HUES64 (cell line): ENCODE measurements at regions not wholly inside any gene's neighbourhood (a gene's known extent, or its start where the extent isn't known, plus 50 kb on each side); places are given as distances from the start of the nearest gene placed in this dataset.

Experiments
- H3K27ac ChIP-seq: 2 replicates; pipeline ENCODE4 v1.7.0; 2013; ENCODE audit warnings: low read depth, low read length, inconsistent platforms
- H3K27me3 ChIP-seq: 2 replicates; pipeline ENCODE4 v1.6.1; 2013; ENCODE audit warnings: mild to moderate bottlenecking, low read length; ENCODE audit not compliant: insufficient read depth
- H3K36me3 ChIP-seq: 2 replicates; pipeline ENCODE4 v1.6.1; 2013; ENCODE audit warnings: mild to moderate bottlenecking, low read length; ENCODE audit not compliant: insufficient read depth
- H3K4me1 ChIP-seq: 2 replicates; pipeline ENCODE4 v1.6.1; 2013; ENCODE audit warnings: mild to moderate bottlenecking, low read length, moderate library complexity; ENCODE audit not compliant: insufficient read depth
- H3K4me3 ChIP-seq: 2 replicates; pipeline ENCODE4 v1.5.1; 2013; ENCODE audit warnings: mild to moderate bottlenecking, low read length, moderate library complexity
- H3K9ac ChIP-seq: 2 replicates; pipeline ENCODE4 v1.6.1; 2013; ENCODE audit warnings: mild to moderate bottlenecking, low read depth, low read length
- H3K9me3 ChIP-seq: 2 replicates; pipeline ENCODE4 v1.6.1; 2013; ENCODE audit warnings: low read depth, low read length; ENCODE audit not compliant: insufficient read depth
- WGBS: fragments of 150-250, 120-280 bp; methylation state at CpG from one replicate; pipeline ENCODE4 v1.1.7; 2013; ENCODE audit warnings: missing lambda C conversion rate; 5-methylcytosine and 5-hydroxymethylcytosine counted together

GRCh38 chr3:145190761-145191160 is 970.2 kb downstream of the PLOD2 start:
- Histone ChIP-seq H3K27me3 (no peaks in the 10 kb centered on the region), H3K36me3 (no peaks in the 10 kb centered on the region), H3K27ac (no peak overlapping the region), H3K4me1 (peaks cover 4% of the 10 kb centered on the region; the same call in 1 of the 2 replicates), H3K9ac (no peak overlapping the region), H3K9me3 (no peaks in the 10 kb centered on the region), H3K4me3 (no peak overlapping the region)
- 100% methylated on average over 1 of the region's 1 CpG for WGBS

GRCh38 chr3:145191543-145191942 is 969.4 kb downstream of the PLOD2 start:
- Histone ChIP-seq H3K4me1 (peaks cover 4% of the 10 kb centered on the region; the same call in 1 of the 2 replicates), H3K27ac (no peak overlapping the region), H3K9me3 (no peaks in the 10 kb centered on the region), H3K27me3 (no peaks in the 10 kb centered on the region), H3K4me3 (no peak overlapping the region), H3K36me3 (no peaks in the 10 kb centered on the region), H3K9ac (no peak overlapping the region)
- 95% methylated on average over 1 of the region's 1 CpG for WGBS

GRCh38 chr3:145197051-145197820 is 963.7 kb downstream of the PLOD2 start:
- no peaks in the 10 kb centered on the region for H3K4me1 ChIP-seq
- 89% methylated on average over 1 of the region's 1 CpG for WGBS
- H3K4me3 ChIP-seq, result no peak overlapping the region
- no peak overlapping the region for H3K9ac ChIP-seq
- no peaks in the 10 kb centered on the region for H3K27me3 ChIP-seq
- no peak overlapping the region for H3K27ac ChIP-seq
- H3K9me3 ChIP-seq, result peaks cover 10% of the 10 kb centered on the region
- no peaks in the 10 kb centered on the region for H3K36me3 ChIP-seq

GRCh38 chr3:145197821-145198220 is 963.2 kb downstream of the PLOD2 start:
- 100% methylated on average over 1 of the region's 1 CpG for WGBS
- no peaks in the 10 kb centered on the region for H3K36me3 ChIP-seq

GRCh38 chr3:145209561-145209960 is 951.4 kb downstream of the PLOD2 start:
- H3K36me3 ChIP-seq, result no peaks in the 10 kb centered on the region
- WGBS, result 70% methylated on average over 4 of the region's 5 CpGs

More at GRCh38 chr3:145197821-145198220, 963.2 kb downstream of the PLOD2 start:
- Histone ChIP-seq H3K4me1 (no peaks in the 10 kb centered on the region), H3K27ac (no peak overlapping the region), H3K9me3 (peaks cover 10% of the 10 kb centered on the region), H3K4me3 (no peak overlapping the region), H3K9ac (no peak overlapping the region), H3K27me3 (no peaks in the 10 kb centered on the region)

GRCh38 chr3:145219355-145220235 is 941.4 kb downstream of the PLOD2 start:
- H3K4me1 ChIP-seq, result no peaks in the 10 kb centered on the region
- H3K9me3 ChIP-seq, result no peaks in the 10 kb centered on the region
- H3K27ac ChIP-seq, result no peak overlapping the region
- no peak overlapping the region for H3K9ac ChIP-seq
- no peaks in the 10 kb centered on the region for H3K36me3 ChIP-seq
- 93% methylated on average over 3 of the region's 5 CpGs for WGBS
- H3K27me3 ChIP-seq, result no peaks in the 10 kb centered on the region
- H3K4me3 ChIP-seq, result no peak overlapping the region

More at GRCh38 chr3:145209561-145209960, 951.4 kb downstream of the PLOD2 start:
- Histone ChIP-seq H3K9ac (no peak overlapping the region), H3K27ac (no peak overlapping the region), H3K27me3 (no peaks in the 10 kb centered on the region), H3K4me3 (no peak overlapping the region), H3K9me3 (no peaks in the 10 kb centered on the region), H3K4me1 (no peaks in the 10 kb centered on the region)

- no peak overlapping the region for H3K9ac ChIP-seq
- H3K27ac ChIP-seq, result no peak overlapping the region
- H3K36me3 ChIP-seq, result no peaks in the 10 kb centered on the region
- no peaks in the 10 kb centered on the region for H3K4me1 ChIP-seq
- no peaks in the 10 kb centered on the region for H3K9me3 ChIP-seq
- WGBS, result no CpG with 5 or more reads among the region's 1 CpG
- H3K4me3 ChIP-seq, result no peak overlapping the region
- no peaks in the 10 kb centered on the region for H3K27me3 ChIP-seq
These were observed 936.1 kb downstream of the PLOD2 start for GRCh38 chr3:145224886-145225285.

GRCh38 chr3:145243875-145244274 is 917.1 kb downstream of the PLOD2 start:
- Histone ChIP-seq H3K27ac (no peak overlapping the region), H3K9ac (no peak overlapping the region), H3K4me3 (no peak overlapping the region), H3K4me1 (no peaks in the 10 kb centered on the region), H3K36me3 (no peaks in the 10 kb centered on the region), H3K27me3 (no peaks in the 10 kb centered on the region), H3K9me3 (peaks cover 23% of the 10 kb centered on the region)

GRCh38 chr3:145244327-145244726 is 916.7 kb downstream of the PLOD2 start:
- no peaks in the 10 kb centered on the region for H3K27me3 ChIP-seq
- no peak overlapping the region for H3K27ac ChIP-seq
- H3K4me3 ChIP-seq, result no peak overlapping the region
- WGBS, result 90% methylated on average over 1 of the region's 1 CpG
- H3K9ac ChIP-seq, result no peak overlapping the region
- H3K9me3 ChIP-seq, result peaks cover 26% of the 10 kb centered on the region
- no peaks in the 10 kb centered on the region for H3K4me1 ChIP-seq
- no peaks in the 10 kb centered on the region for H3K36me3 ChIP-seq

- no peaks in the 10 kb centered on the region for H3K27me3 ChIP-seq
- H3K4me3 ChIP-seq, result no peak overlapping the region
- H3K9ac ChIP-seq, result no peak overlapping the region
- no CpG with 5 or more reads among the region's 1 CpG for WGBS
- no peak overlapping the region for H3K27ac ChIP-seq
- H3K9me3 ChIP-seq, result peaks cover 26% of the 10 kb centered on the region
- H3K4me1 ChIP-seq, result no peaks in the 10 kb centered on the region
- no peaks in the 10 kb centered on the region for H3K36me3 ChIP-seq
These were observed 914.7 kb downstream of the PLOD2 start for GRCh38 chr3:145246291-145246690.

GRCh38 chr3:145248928-145249327 is 912.1 kb downstream of the PLOD2 start:
- Histone ChIP-seq H3K27me3 (no peaks in the 10 kb centered on the region), H3K36me3 (no peaks in the 10 kb centered on the region), H3K4me1 (no peaks in the 10 kb centered on the region), H3K27ac (no peak overlapping the region), H3K4me3 (no peak overlapping the region), H3K9me3 (peaks cover 23% of the 10 kb centered on the region), H3K9ac (no peak overlapping the region)
